ENCODE measurements at regions not wholly inside any gene's neighbourhood (a gene's known extent, or its start where the extent isn't known, plus 50 kb on each side); places are given as distances from the start of the nearest gene placed in this dataset.

DNA sequence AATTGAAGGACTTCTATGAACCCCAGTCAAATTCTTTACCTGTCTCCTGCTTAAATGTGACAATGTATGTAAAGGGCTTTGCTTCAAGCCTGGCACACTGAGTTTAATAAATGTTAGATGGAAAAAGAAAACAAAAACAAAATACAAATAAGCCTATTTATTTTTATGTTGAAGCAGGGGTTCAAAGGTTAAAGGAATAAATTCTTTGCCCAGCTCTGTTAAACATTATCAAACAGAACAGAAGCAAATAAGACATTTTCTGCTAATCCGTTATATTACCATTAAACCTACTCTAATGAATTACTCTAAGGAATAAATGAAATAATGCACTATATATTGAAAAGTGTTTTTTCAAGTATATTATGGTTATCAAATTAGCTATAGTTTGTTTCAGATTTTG lies 182.5 kb upstream of the CEP162 start:
- Histone ChIP-seq H3K4me3 (no peak overlapping the region), H3K36me3 (ENCODE audit: insufficient read depth) (no peaks in the 10 kb centered on the region), H3K79me2 (replicated peaks; ENCODE audit: insufficient read depth) (no peaks in the 10 kb centered on the region), H3K4me2 (no peak overlapping the region), H3F3A (replicated peaks; ENCODE audit: low read depth) (no peaks in the 10 kb centered on the region), H3K4me1 (ENCODE audit: insufficient read depth) (no peaks in the 10 kb centered on the region), H3K27ac (ENCODE audit: low read depth) (no peak overlapping the region), H3K9me2 (ENCODE audit: insufficient read depth) (no peaks in the 10 kb centered on the region), H4K20me1 (replicated peaks; ENCODE audit: insufficient read depth) (no peaks in the 10 kb centered on the region), H2AFZ (no peak overlapping the region), H3K27me3 (ENCODE audit: insufficient read depth) (no peaks in the 10 kb centered on the region)
- Mint-ChIP-seq H3K9me3 (no peaks in the 10 kb centered on the region), H3K36me3 (ENCODE audit: low read depth) (no peaks in the 10 kb centered on the region), H3K27me3 (ENCODE audit: insufficient read depth, low read depth, poor library complexity) (no peaks in the 10 kb centered on the region), H3K4me3 (no peak overlapping the region), H3K27ac (no peak overlapping the region), H3K4me1 (no peaks in the 10 kb centered on the region)
- no peak for DNase-seq (ENCODE audit: low spot score)
- TF ChIP-seq ZNF114 (CRISPR knock-in tag; IDR thresholded peaks at IDR 0.05) = no peak
- no peak for TF ChIP-seq EZH2phosphoT487 (IDR thresholded peaks at IDR 0.05; ENCODE audit: unreplicated experiment)
- TF ChIP-seq, protein P1, sequence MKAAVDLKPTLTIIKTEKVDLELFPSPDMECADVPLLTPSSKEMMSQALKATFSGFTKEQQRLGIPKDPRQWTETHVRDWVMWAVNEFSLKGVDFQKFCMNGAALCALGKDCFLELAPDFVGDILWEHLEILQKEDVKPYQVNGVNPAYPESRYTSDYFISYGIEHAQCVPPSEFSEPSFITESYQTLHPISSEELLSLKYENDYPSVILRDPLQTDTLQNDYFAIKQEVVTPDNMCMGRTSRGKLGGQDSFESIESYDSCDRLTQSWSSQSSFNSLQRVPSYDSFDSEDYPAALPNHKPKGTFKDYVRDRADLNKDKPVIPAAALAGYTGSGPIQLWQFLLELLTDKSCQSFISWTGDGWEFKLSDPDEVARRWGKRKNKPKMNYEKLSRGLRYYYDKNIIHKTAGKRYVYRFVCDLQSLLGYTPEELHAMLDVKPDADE (IDR thresholded peaks at IDR 0.05) = no peak
- TF ChIP-seq STAT1 (IDR thresholded peaks at IDR 0.05; ENCODE audit: unreplicated experiment) = no peak
- no peak for TF ChIP-seq POLR2AphosphoS5 (IDR thresholded peaks at IDR 0.05; ENCODE audit: low read depth)
- TF ChIP-seq EZH2 (IDR thresholded peaks at IDR 0.05; ENCODE audit: low read depth, unreplicated experiment) = no peak
- TF ChIP-seq, protein P2, sequence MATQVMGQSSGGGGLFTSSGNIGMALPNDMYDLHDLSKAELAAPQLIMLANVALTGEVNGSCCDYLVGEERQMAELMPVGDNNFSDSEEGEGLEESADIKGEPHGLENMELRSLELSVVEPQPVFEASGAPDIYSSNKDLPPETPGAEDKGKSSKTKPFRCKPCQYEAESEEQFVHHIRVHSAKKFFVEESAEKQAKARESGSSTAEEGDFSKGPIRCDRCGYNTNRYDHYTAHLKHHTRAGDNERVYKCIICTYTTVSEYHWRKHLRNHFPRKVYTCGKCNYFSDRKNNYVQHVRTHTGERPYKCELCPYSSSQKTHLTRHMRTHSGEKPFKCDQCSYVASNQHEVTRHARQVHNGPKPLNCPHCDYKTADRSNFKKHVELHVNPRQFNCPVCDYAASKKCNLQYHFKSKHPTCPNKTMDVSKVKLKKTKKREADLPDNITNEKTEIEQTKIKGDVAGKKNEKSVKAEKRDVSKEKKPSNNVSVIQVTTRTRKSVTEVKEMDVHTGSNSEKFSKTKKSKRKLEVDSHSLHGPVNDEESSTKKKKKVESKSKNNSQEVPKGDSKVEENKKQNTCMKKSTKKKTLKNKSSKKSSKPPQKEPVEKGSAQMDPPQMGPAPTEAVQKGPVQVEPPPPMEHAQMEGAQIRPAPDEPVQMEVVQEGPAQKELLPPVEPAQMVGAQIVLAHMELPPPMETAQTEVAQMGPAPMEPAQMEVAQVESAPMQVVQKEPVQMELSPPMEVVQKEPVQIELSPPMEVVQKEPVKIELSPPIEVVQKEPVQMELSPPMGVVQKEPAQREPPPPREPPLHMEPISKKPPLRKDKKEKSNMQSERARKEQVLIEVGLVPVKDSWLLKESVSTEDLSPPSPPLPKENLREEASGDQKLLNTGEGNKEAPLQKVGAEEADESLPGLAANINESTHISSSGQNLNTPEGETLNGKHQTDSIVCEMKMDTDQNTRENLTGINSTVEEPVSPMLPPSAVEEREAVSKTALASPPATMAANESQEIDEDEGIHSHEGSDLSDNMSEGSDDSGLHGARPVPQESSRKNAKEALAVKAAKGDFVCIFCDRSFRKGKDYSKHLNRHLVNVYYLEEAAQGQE (IDR thresholded peaks at IDR 0.05; ENCODE audit: unreplicated experiment) = no peak
- ATAC-seq = no peak

DNA sequence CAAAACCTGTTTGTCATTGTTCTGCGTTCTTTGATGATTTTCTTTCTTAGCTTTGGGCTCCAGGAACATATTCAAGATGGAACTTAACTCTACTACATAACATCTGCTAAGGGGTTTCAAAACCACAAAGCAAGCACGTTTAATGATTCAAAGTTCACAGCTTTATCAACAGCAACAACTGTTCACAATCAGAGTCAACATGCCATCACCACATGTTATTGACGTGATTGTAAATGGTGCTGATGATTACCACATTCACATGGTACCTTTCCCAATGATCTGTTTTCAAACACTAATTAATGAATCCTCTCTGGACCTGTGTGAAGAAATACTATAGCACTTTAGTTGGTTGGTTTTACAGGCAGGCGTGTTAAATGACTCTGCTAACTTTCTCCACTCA lies 180.6 kb upstream of the CEP162 start:
- no peaks in the 10 kb centered on the region for H3K4me1 ChIP-seq (ENCODE audit: insufficient read depth)
- no peaks in the 10 kb centered on the region for H3K4me1 Mint-ChIP-seq
- no peak overlapping the region for H2AFZ ChIP-seq
- TF ChIP-seq, protein P3, sequence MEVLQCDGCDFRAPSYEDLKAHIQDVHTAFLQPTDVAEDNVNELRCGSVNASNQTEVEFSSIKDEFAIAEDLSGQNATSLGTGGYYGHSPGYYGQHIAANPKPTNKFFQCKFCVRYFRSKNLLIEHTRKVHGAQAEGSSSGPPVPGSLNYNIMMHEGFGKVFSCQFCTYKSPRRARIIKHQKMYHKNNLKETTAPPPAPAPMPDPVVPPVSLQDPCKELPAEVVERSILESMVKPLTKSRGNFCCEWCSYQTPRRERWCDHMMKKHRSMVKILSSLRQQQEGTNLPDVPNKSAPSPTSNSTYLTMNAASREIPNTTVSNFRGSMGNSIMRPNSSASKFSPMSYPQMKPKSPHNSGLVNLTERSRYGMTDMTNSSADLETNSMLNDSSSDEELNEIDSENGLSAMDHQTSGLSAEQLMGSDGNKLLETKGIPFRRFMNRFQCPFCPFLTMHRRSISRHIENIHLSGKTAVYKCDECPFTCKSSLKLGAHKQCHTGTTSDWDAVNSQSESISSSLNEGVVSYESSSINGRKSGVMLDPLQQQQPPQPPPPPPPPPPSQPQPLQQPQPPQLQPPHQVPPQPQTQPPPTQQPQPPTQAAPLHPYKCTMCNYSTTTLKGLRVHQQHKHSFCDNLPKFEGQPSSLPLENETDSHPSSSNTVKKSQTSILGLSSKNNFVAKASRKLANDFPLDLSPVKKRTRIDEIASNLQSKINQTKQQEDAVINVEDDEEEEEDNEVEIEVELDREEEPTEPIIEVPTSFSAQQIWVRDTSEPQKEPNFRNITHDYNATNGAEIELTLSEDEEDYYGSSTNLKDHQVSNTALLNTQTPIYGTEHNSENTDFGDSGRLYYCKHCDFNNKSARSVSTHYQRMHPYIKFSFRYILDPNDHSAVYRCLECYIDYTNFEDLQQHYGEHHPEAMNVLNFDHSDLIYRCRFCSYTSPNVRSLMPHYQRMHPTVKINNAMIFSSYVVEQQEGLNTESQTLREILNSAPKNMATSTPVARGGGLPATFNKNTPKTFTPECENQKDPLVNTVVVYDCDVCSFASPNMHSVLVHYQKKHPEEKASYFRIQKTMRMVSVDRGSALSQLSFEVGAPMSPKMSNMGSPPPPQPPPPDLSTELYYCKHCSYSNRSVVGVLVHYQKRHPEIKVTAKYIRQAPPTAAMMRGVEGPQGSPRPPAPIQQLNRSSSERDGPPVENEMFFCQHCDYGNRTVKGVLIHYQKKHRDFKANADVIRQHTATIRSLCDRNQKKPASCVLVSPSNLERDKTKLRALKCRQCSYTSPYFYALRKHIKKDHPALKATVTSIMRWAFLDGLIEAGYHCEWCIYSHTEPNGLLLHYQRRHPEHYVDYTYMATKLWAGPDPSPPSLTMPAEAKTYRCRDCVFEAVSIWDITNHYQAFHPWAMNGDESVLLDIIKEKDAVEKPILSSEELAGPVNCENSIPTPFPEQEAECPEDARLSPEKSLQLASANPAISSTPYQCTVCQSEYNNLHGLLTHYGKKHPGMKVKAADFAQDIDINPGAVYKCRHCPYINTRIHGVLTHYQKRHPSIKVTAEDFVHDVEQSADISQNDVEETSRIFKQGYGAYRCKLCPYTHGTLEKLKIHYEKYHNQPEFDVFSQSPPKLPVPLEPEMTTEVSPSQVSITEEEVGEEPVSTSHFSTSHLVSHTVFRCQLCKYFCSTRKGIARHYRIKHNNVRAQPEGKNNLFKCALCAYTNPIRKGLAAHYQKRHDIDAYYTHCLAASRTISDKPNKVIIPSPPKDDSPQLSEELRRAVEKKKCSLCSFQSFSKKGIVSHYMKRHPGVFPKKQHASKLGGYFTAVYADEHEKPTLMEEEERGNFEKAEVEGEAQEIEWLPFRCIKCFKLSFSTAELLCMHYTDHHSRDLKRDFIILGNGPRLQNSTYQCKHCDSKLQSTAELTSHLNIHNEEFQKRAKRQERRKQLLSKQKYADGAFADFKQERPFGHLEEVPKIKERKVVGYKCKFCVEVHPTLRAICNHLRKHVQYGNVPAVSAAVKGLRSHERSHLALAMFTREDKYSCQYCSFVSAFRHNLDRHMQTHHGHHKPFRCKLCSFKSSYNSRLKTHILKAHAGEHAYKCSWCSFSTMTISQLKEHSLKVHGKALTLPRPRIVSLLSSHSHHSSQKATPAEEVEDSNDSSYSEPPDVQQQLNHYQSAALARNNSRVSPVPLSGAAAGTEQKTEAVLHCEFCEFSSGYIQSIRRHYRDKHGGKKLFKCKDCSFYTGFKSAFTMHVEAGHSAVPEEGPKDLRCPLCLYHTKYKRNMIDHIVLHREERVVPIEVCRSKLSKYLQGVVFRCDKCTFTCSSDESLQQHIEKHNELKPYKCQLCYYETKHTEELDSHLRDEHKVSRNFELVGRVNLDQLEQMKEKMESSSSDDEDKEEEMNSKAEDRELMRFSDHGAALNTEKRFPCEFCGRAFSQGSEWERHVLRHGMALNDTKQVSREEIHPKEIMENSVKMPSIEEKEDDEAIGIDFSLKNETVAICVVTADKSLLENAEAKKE (CRISPR knock-in tag; IDR thresholded peaks at IDR 0.05) = no peak
- TF ChIP-seq EZH2 (IDR thresholded peaks at IDR 0.05; ENCODE audit: low read depth, unreplicated experiment) = no peak
- TF ChIP-seq, protein P1 (IDR thresholded peaks at IDR 0.05) = no peak

More for the DNA sequence above, 180.6 kb upstream of the CEP162 start:
- Mint-ChIP-seq H3K27me3 (ENCODE audit: insufficient read depth, low read depth, poor library complexity) (peaks cover 1% of the 10 kb centered on the region), H3K4me3 (no peak overlapping the region), H3K9me3 (no peaks in the 10 kb centered on the region), H3K36me3 (ENCODE audit: low read depth) (no peaks in the 10 kb centered on the region), H3K27ac (no peak overlapping the region)
- Histone ChIP-seq H3K4me2 (no peak overlapping the region), H3K9me2 (ENCODE audit: insufficient read depth) (no peaks in the 10 kb centered on the region), H3K4me3 (no peak overlapping the region), H3K36me3 (ENCODE audit: insufficient read depth) (no peaks in the 10 kb centered on the region), H3F3A (replicated peaks; ENCODE audit: low read depth) (no peaks in the 10 kb centered on the region), H3K27ac (ENCODE audit: low read depth) (no peak overlapping the region), H4K20me1 (replicated peaks; ENCODE audit: insufficient read depth) (no peaks in the 10 kb centered on the region), H3K79me2 (replicated peaks; ENCODE audit: insufficient read depth) (no peaks in the 10 kb centered on the region), H3K27me3 (ENCODE audit: insufficient read depth) (no peaks in the 10 kb centered on the region)
- ATAC-seq (no peak), DNase-seq (ENCODE audit: low spot score) (no peak)
